Duodenal mucosa (tissue), 2 donors: ENCODE measurements at regions not wholly inside any gene's neighbourhood (a gene's known extent, or its start where the extent isn't known, plus 50 kb on each side); places are given as distances from the start of the nearest gene placed in this dataset.

Experiments used
- H3K27ac ChIP-seq: one replicate; pipeline ENCODE4 v1.7.0; 2013; ENCODE audit warnings: low read depth, low read length
- H3K27me3 ChIP-seq, 2 donors: one replicate each; pipeline ENCODE4 v1.7.0; 2013; ENCODE audit warnings: low read length in 2 of 2, control low read depth in 1 of 2; ENCODE audit not compliant: insufficient read depth in 2 of 2, control insufficient read depth in 1 of 2
- H3K36me3 ChIP-seq, 2 donors: one replicate each; pipeline ENCODE4 v1.7.0; 2013; ENCODE audit warnings: low read length in 2 of 2, control low read depth in 1 of 2; ENCODE audit not compliant: insufficient read depth in 2 of 2, control insufficient read depth in 1 of 2
- H3K4me1 ChIP-seq, 2 donors: one replicate each; pipeline ENCODE4 v1.7.0; 2013; ENCODE audit warnings: low read length in 2 of 2, control low read depth in 1 of 2; ENCODE audit not compliant: insufficient read depth in 2 of 2, control insufficient read depth in 1 of 2
- H3K4me3 ChIP-seq, 2 donors: one replicate each; pipeline ENCODE4 v1.7.0; 2013; ENCODE audit warnings: low read length in 2 of 2, low read depth in 1 of 2
- H3K9ac ChIP-seq, 2 donors: one replicate each; pipeline ENCODE4 v1.7.0; 2013; ENCODE audit warnings: low read length in 2 of 2, low read depth in 1 of 2
- H3K9me3 ChIP-seq, 2 donors: one replicate each; pipeline ENCODE4 v1.7.0; 2013; ENCODE audit warnings: low read length in 2 of 2, control low read depth in 1 of 2; ENCODE audit not compliant: control insufficient read depth in 1 of 2

GRCh38 chr2:143881246-143881645, 638.7 kb downstream of the ZEB2 start:
- H3K27ac ChIP-seq = no peak overlapping the region
- H3K9ac ChIP-seq = no peak overlapping the region
- H3K4me3 ChIP-seq = no peak overlapping the region
- H3K27me3 ChIP-seq = no peaks in the 10 kb centered on the region
- no peaks in the 10 kb centered on the region for H3K9me3 ChIP-seq
- no peaks in the 10 kb centered on the region for H3K4me1 ChIP-seq
- no peaks in the 10 kb centered on the region for H3K36me3 ChIP-seq

GRCh38 chr2:143877876-143878530, 641.9 kb downstream of the ZEB2 start:
- no peak overlapping the region for H3K9ac ChIP-seq
- H3K27ac ChIP-seq = no peak overlapping the region
- no peaks in the 10 kb centered on the region for H3K4me1 ChIP-seq
- H3K9me3 ChIP-seq = no peaks in the 10 kb centered on the region
- H3K27me3 ChIP-seq = no peaks in the 10 kb centered on the region
- H3K4me3 ChIP-seq = no peak overlapping the region
- no peaks in the 10 kb centered on the region for H3K36me3 ChIP-seq

- Histone ChIP-seq H3K36me3 (no peaks in the 10 kb centered on the region), H3K27me3 (no peaks in the 10 kb centered on the region), H3K9ac (no peak overlapping the region), H3K27ac (no peak overlapping the region), H3K4me3 (no peak overlapping the region), H3K9me3 (no peaks in the 10 kb centered on the region), H3K4me1 (no peaks in the 10 kb centered on the region)
Observed at GRCh38 chr2:143877056-143877455, 642.9 kb downstream of the ZEB2 start.

- Histone ChIP-seq H3K4me1 (no peaks in the 10 kb centered on the region), H3K36me3 (no peaks in the 10 kb centered on the region), H3K27me3 (no peaks in the 10 kb centered on the region), H3K27ac (no peak overlapping the region), H3K9me3 (peaks cover 4% of the 10 kb centered on the region in 2 donors), H3K9ac (no peak overlapping the region), H3K4me3 (no peak overlapping the region)
Observed at GRCh38 chr2:143875295-143876233, 644.4 kb downstream of the ZEB2 start.

GRCh38 chr2:143873886-143874285, 646.0 kb downstream of the ZEB2 start:
- peaks cover 7% of the 10 kb centered on the region in 2 donors for H3K9me3 ChIP-seq
- H3K36me3 ChIP-seq = no peaks in the 10 kb centered on the region
- no peaks in the 10 kb centered on the region for H3K4me1 ChIP-seq
- no peak overlapping the region for H3K27ac ChIP-seq
- H3K9ac ChIP-seq = no peak overlapping the region
- H3K27me3 ChIP-seq = no peaks in the 10 kb centered on the region
- no peak overlapping the region for H3K4me3 ChIP-seq

- H3K9me3 ChIP-seq = peaks cover 7% of the 10 kb centered on the region in 2 donors
- H3K27ac ChIP-seq = no peak overlapping the region
- no peaks in the 10 kb centered on the region for H3K4me1 ChIP-seq
- no peak overlapping the region for H3K9ac ChIP-seq
- no peaks in the 10 kb centered on the region for H3K27me3 ChIP-seq
- no peaks in the 10 kb centered on the region for H3K36me3 ChIP-seq
- no peak overlapping the region for H3K4me3 ChIP-seq
Observed at GRCh38 chr2:143870696-143871095, 649.2 kb downstream of the ZEB2 start.

GRCh38 chr2:143856978-143857377, 662.9 kb downstream of the ZEB2 start:
- no peaks in the 10 kb centered on the region for H3K9me3 ChIP-seq
- H3K4me1 ChIP-seq = no peaks in the 10 kb centered on the region
- H3K36me3 ChIP-seq = no peaks in the 10 kb centered on the region
- no peak overlapping the region for H3K4me3 ChIP-seq
- no peak overlapping the region for H3K9ac ChIP-seq
- H3K27ac ChIP-seq = no peak overlapping the region
- no peaks in the 10 kb centered on the region for H3K27me3 ChIP-seq

GRCh38 chr2:143852759-143853158, 667.2 kb downstream of the ZEB2 start:
- Histone ChIP-seq H3K9ac (no peak overlapping the region), H3K36me3 (no peaks in the 10 kb centered on the region), H3K9me3 (no peaks in the 10 kb centered on the region), H3K27me3 (no peaks in the 10 kb centered on the region), H3K4me3 (no peak overlapping the region), H3K27ac (no peak overlapping the region), H3K4me1 (no peaks in the 10 kb centered on the region)

GRCh38 chr2:143850084-143850483, 669.8 kb downstream of the ZEB2 start:
- H3K9ac ChIP-seq = no peak overlapping the region
- H3K27me3 ChIP-seq = no peaks in the 10 kb centered on the region
- H3K9me3 ChIP-seq = no peaks in the 10 kb centered on the region
- no peaks in the 10 kb centered on the region for H3K4me1 ChIP-seq
- H3K36me3 ChIP-seq = no peaks in the 10 kb centered on the region
- no peak overlapping the region for H3K27ac ChIP-seq
- no peak overlapping the region for H3K4me3 ChIP-seq

- Histone ChIP-seq H3K9me3 (no peaks in the 10 kb centered on the region), H3K27ac (no peak overlapping the region), H3K4me1 (no peaks in the 10 kb centered on the region), H3K27me3 (no peaks in the 10 kb centered on the region), H3K36me3 (no peaks in the 10 kb centered on the region), H3K9ac (no peak overlapping the region), H3K4me3 (no peak overlapping the region)
Observed at GRCh38 chr2:143847257-143847656, 672.7 kb downstream of the ZEB2 start.
